Adrenal gland (tissue), 9 donors: ENCODE measurements at regions not wholly inside any gene's neighbourhood (a gene's known extent, or its start where the extent isn't known, plus 50 kb on each side); places are given as distances from the start of the nearest gene placed in this dataset.

Source experiments
- DNase-seq, 7 donors: peaks; one replicate each; pipeline ENCODE4 v3.0.0-alpha.2; 2019 to 2020
- H3K27ac ChIP-seq, 5 donors: fragments of 200-600 bp; sonication (generic) in 4 of 5; 1 replicate in 3 of 5; 2 replicates in 2 of 5; pipeline versions ENCODE4 v1.5.1 to v1.8.0; 2016 to 2020; ENCODE audit warnings: mild to moderate bottlenecking in 1 of 5
- H3K27me3 ChIP-seq: fragments of 200-600 bp; 2 replicates; pipeline ENCODE4 v1.8.0; 2021
- H3K36me3 ChIP-seq, 2 donors: fragments of 200-600 bp; replicated peaks in 1 of 2; 1 replicate in 1 of 2; 2 replicates in 1 of 2; pipeline versions ENCODE4 v1.5.1 to v1.8.0; 2018 to 2022
- H3K4me1 ChIP-seq, 2 donors: fragments of 200-600 bp; replicated peaks in 1 of 2; 1 replicate in 1 of 2; 2 replicates in 1 of 2; pipeline versions ENCODE4 v1.5.1 to v1.8.0; 2018 to 2021
- H3K4me3 ChIP-seq, 4 donors: fragments of 200-600 bp; sonication (generic) in 3 of 4; one replicate each; pipeline ENCODE4 v1.5.1; 2016 to 2018
- H3K9me3 ChIP-seq, 3 donors: fragments of 200-600 bp; sonication (generic) in 1 of 3; replicated peaks in 1 of 3; 1 replicate in 2 of 3; 2 replicates in 1 of 3; pipeline versions ENCODE4 v1.5.1 to v1.8.0; 2016 to 2021
- CTCF ChIP-seq, 6 experiments: fragments of 450-650 bp in 4 of 6; fragments of 200-600 bp in 2 of 6; sonication (generic) in 1 of 6; IDR thresholded peaks; 1 replicate in 5 of 6; 2 replicates in 1 of 6; pipeline versions ENCODE4 v1.5.1 to v1.8.0; 2016 to 2021; ENCODE audit warnings: antibody characterized with exemption in 6 of 6, mild to moderate bottlenecking in 2 of 6, moderate library complexity in 1 of 6
- POLR2A ChIP-seq, 2 donors: fragments of 450-650 bp; IDR thresholded peaks; one replicate each; pipeline ENCODE4 v1.6.1; 2017; ENCODE audit warnings: antibody characterized with exemption in 2 of 2, mild to moderate bottlenecking in 2 of 2, moderate library complexity in 1 of 2
- WGBS, 4 donors: extraction: QIAGEN DNeasy Blood & Tissue Kit in 2 of 4; methylation state at CpG; one replicate each; pipeline versions ENCODE4 v1.1.5 to v1.1.7; 2013 to 2017; 5-methylcytosine and 5-hydroxymethylcytosine counted together
- intact Hi-C, 2 donors: fragments of 100-400 bp; cut with DNase I; formaldehyde crosslinking; loops; one replicate each; pipeline versions ENCODE4 v1.14.1 to v1.15.0; 2022 to 2023
- donor health status: healthy with polysubstance abuse.
- donor health status: Bipolar disorder and iron deficiency.
- donor health status: DM: yes; HTN: yes; CAD: no.
- donor health status: DM: no; HTN: no; CAD: no.
- donor health status: DM: no; HTN: no; CAD: no.

DNA sequence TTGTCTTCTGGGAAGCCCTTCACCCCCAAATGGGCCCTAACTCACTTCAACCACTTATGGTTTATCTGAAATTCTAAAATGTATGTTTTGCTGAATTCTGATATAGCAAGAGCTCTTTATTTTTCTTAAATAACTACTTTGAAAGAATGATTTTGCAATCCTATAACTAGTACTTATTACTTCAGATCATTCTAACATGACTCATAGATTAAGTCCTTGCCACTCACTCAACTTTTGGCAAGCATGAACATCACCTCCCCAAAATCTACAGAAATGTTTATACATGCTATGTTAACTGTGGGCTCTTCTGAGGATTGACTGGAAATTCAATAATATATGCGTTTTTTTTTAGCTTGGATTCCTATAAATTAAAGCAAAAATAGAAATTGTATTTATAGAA, 367.4 kb upstream of the FAT3 start:
- WGBS, 4 donors: 73 to 89% (median 79%) methylated on average over 1 of the region's 1 CpG

GRCh38 chr11:91854780-91855179, 369.8 kb upstream of the FAT3 start:
- Histone ChIP-seq H3K27ac (no peak overlapping the region), H3K4me3 (no peak overlapping the region), H3K4me1 (no peaks in the 10 kb centered on the region), H3K36me3 (no peaks in the 10 kb centered on the region), H3K27me3 (no peaks in the 10 kb centered on the region), H3K9me3 (no peaks in the 10 kb centered on the region)
- TF ChIP-seq CTCF (IDR thresholded peaks at IDR 0.05) (no peak), POLR2A (IDR thresholded peaks at IDR 0.05) (no peak)
- no peak for DNase-seq
- WGBS, 4 donors: 65 to 87% (median 83%) methylated on average over 1 of the region's 1 CpG
- intact Hi-C loops: no loop called here

More for the DNA sequence above, 367.4 kb upstream of the FAT3 start:
- H3K36me3 ChIP-seq: no peaks in the 10 kb centered on the region
- intact Hi-C loops: no loop called here
- no peak for DNase-seq
- H3K9me3 ChIP-seq: no peaks in the 10 kb centered on the region
- no peaks in the 10 kb centered on the region for H3K4me1 ChIP-seq
- H3K27ac ChIP-seq: no peak overlapping the region
- no peaks in the 10 kb centered on the region for H3K27me3 ChIP-seq
- TF ChIP-seq POLR2A (IDR thresholded peaks at IDR 0.05): no peak
- TF ChIP-seq CTCF (IDR thresholded peaks at IDR 0.05): no peak
- H3K4me3 ChIP-seq: no peak overlapping the region

GRCh38 chr11:91854171-91854570, 370.4 kb upstream of the FAT3 start:
- no peak for TF ChIP-seq CTCF (IDR thresholded peaks at IDR 0.05)
- no peak for TF ChIP-seq POLR2A (IDR thresholded peaks at IDR 0.05)
- Histone ChIP-seq H3K36me3 (no peaks in the 10 kb centered on the region), H3K4me1 (no peaks in the 10 kb centered on the region), H3K9me3 (no peaks in the 10 kb centered on the region), H3K4me3 (no peak overlapping the region), H3K27me3 (no peaks in the 10 kb centered on the region), H3K27ac (no peak overlapping the region)
- intact Hi-C loops: no loop called here
- DNase-seq: no peak

GRCh38 chr11:91851908-91852307, 372.7 kb upstream of the FAT3 start:
- Histone ChIP-seq H3K36me3 (no peaks in the 10 kb centered on the region), H3K27ac (no peak overlapping the region), H3K4me3 (no peak overlapping the region), H3K9me3 (no peaks in the 10 kb centered on the region), H3K27me3 (no peaks in the 10 kb centered on the region), H3K4me1 (no peaks in the 10 kb centered on the region)
- intact Hi-C loops: no loop called here
- WGBS, 4 donors: 85 to 100% (median 92%) methylated on average over 2 of the region's 2 CpGs
- DNase-seq: no peak
- TF ChIP-seq CTCF (IDR thresholded peaks at IDR 0.05): no peak
- TF ChIP-seq POLR2A (IDR thresholded peaks at IDR 0.05): no peak
